GM18858 (cell line): ENCODE measurements at regions not wholly inside any gene's neighbourhood (a gene's known extent, or its start where the extent isn't known, plus 50 kb on each side); places are given as distances from the start of the nearest gene placed in this dataset.
"Not testable (repeated sequence)": the region's sequence is repeated elsewhere in the genome, so short reads cannot be mapped to it uniquely, and the experiment has no call there.

ENCODE experiments used
- ATAC-seq: cut with Tn5 transposase; IDR thresholded peaks from one replicate; pipeline ENCODE4 v1.9.1; 2021; ENCODE audit not compliant: unreplicated experiment

DNA sequence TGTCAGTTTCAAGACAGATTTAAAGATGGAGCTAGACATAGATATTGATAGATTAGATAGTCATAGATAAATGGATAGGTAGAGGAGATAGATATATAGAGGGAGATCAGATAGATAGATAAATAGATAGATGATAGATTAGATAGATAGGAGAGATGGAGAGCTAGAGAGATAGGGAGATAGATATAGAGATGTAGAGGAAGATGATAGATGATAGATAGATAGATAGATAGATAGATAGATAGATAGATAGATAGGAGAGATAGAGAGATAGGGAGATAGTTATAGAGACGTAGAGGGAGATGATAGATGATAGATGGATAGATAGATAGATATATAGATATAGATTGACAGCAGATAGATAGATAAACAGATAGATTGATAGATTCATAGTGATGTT lies 1038.8 kb upstream of the AUTS2 start:
- ATAC-seq = no peak

DNA sequence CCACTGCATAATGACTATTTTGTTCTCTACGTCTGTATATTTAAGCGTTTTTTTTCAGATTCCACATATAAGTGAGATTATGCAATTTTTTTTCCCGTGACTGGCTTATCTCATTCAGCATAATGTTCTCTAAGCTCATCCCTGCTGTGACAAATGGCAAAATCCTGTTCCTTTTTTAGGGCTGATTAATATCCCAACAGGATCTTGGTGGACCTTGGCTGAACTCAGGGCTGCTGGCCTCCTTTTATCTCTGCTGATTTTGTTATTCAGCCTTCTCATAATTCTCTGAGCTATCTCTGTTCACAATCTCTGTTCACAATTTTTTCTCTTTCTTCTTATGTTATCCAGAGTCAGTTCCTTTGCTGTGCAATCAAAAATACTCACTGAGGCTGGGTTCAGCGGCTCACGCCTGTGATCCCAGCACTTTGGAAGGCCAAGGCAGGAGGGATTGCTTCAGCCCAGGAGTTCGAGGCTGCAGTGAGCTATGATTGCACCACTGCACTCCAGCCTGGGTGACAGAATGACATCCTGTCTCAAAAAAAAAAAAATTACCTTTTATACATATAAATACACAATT lies 1035.9 kb upstream of the AUTS2 start:
- ATAC-seq = no peak

DNA sequence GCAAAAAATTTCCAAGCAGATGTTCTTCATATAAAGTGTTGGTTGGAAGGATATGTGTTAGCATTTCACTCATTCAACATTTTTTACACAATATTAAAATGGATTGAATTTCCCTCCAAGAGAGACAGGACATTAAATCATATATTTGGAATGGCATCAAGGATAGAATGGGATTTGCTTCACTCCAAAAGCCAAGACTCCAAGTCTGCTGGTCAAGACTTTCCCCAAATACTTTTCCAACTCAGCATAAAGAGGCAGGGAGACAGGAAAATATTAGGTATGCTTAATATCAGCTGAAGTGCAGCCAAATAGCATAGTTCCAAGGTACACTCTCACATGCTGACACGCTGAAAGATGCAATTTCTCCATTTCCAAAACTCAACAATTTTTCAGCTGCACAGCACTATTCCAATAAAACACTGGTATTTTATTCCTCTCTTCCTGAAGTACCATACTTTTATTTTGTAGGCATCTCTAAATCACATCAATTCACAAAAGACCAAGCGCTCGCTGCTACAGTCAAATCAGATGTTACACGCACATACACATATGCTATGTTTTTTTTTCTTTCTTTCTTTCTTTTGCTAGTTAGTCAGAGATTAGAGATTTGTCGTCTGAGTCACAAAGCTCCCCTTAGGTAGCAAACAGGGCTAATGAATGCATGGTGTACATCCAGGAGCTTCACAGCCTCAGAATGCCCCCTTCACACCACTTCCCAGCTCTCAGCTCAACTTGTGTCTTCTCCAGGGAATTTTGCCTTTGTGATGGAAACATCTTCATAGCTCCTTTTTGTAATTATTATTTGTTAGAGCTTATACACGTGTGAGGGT lies 1033.8 kb upstream of the AUTS2 start:
- no peak for ATAC-seq

DNA sequence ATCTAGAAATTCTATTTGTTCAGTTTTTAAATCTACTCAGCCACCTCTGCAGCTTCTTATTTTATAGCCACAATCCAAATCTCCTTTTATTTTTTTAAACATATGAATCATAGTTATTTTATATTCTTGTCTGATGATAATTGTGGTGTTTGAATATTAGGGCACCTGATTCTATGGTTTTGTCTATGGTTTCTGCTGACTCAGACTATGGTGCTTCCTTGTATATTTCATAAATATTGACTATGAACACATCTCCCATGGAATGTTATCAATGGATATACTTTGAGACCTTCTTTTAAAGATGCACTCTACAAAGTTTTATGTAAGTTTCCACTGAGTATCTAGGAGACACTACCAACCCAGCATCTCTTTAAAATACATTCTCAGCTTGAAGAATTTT lies 1027.0 kb upstream of the AUTS2 start:
- no peak for ATAC-seq

DNA sequence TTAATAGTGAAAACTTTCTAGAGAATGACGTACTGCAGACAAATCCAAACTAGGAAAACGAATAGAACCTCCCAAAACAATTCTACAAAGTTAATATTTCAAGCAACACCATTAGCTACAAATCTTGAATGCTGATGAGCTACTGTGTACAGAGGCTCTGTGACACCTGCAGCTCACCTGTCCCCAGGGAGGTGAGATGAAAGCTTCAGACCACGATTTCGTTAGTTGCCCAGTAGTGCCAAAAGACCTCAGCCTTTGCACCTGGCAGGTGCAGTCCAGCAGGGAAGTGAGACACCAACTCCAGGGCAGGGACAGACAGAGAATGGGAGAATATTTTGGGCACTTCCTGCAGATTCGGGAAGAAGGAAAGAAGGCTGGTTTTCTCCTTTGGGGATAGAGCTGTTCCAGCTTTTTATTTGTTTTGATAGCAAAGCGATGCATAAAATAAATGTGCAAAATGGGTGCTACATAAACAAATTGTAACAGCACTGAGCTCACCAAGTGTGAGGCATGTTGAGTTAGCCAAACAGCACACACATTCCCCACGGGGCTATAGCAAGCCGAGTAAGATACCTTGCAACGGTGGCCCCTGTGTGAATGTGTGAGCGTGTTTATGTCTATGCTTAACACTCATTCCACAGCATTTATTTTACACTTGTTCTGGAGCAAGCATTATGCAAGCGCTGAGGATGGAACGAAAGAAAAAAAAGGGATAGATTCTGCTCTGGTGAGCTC lies 1024.8 kb upstream of the AUTS2 start:
- no peak for ATAC-seq

DNA sequence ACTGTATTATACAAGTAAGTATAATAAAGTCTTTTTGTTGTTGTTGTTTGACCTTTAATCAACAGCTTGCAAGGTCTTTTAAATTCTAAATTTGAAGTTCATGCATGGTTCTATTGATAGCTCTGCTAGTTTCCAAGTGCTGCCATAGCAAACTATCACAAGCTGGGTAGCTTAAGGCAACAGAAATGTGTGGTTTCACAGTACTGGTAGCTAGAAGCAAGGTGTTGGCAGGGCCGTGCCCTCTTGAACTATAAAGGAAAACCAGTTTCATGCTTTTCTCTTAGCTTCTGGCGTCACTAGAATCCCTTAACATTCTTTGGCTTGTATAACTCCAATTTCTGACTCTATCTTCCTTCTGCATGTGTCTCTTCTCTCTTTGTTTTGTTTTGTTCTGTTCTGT lies 1021.9 kb upstream of the AUTS2 start:
- ATAC-seq = no peak

DNA sequence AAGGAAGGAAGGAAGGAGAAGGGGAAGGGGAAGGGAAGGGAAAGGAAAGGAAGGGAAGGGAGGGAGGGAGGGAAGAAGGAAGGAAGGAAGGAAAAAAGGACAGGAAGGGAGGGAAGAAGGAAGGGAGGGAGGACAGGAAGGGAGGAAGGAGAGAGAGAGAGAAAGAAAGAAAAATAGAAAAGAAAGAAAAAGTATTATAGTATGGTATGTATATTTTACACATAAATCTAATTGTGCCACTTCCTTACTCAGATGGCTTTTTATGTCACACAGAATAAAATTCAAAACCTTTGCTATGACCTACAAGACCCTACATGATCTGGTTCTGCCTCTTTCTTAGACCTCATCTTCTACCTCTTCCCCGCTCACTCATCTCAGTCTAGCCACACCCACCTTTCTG lies 1016.9 kb upstream of the AUTS2 start:
- no peak for ATAC-seq

DNA sequence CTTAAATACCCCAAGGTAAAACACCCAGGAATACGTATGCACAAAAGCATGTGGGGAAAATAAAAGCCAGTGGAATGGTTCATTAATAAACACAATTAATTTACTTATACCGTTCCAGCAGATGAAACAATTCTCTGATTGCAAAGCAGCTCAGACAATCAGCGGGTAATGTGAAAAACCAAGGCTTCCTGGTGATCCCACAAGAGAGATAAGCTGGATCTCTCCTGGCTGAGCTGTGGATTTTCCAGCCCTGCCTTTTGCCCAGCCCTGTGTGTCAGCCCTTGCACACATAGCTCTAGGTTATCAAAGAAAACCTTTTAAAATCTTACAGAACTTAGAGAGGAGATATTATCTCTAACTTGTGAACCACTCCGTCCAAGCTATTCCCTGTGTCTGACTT lies 1010.7 kb upstream of the AUTS2 start:
- ATAC-seq = no peak

DNA sequence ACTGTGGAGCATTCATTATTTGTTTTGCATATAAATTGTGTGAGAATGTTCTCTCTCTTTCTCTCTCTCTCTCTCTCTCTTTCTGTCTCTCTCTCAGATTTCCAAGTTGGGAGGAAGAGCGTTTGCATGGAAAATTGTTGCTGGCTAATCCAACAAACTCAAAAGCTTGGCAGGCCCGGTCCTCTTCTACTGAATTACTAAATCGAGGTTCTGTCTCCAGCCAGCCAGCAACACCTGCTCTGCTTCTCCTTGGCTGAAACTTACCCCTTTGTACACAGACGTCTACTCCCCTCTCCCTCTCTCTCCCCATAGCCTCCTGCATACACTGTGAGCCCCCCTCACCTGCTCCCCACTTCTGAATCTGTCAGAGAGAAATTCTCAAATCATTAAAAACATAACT lies 996.4 kb upstream of the AUTS2 start:
- ATAC-seq = no peak

DNA sequence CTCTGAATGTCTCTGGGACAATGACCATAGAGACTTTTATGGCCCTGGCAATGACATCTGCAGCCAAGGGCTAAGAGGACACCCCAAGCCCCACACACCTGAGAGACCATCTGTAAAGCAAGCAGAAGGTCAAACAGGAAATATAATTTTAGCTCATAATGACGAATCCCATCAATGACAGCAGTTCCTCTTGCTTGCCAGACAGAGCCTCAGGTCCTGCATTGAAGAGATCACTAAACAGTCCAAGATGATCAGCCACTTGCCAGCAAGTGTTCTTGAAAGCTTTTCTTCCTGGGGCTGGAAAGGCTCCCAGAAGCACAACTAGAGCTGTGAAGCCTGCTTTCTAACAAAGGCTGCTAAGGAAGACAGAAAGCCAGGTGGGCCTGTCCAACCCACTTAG lies 993.7 kb upstream of the AUTS2 start:
- ATAC-seq = no peak

DNA sequence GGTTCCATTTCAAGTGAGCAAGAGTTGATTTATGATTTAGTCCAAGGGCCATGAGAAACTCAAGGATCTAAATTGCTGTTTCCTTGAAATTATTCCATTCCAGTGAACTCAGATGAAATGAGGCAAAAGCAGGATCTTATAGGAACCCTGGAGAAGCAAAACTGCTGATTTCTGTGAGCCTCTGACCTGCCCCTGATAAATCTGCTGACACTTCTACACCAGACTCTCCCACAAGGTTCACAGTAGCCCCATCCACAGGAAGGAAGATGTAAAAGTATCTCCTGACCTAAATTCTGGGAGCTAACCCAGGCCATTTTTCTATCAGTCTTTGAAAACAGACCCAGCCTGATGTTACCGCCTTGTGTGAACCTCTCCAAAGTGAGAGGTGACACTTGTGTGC lies 987.6 kb upstream of the AUTS2 start:
- no peak for ATAC-seq

DNA sequence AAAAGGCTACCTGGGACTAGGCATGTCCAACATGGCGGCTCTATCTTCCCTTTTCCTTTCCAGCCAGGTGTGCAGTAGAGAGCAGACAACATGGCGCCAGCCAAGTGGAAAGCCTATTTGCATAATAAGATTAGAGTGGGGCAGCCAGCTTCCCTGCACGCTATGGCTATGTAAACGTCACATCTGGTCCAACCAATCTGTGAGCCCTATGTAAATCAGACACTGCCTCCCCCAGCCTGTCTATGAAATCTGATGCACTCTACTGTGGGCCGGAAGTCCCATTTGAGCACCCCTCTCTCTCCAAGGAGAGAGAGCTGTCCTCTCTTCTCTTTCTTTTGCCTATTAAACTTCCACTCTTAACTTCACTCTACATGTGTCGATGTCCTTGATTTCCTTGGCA lies 984.9 kb upstream of the AUTS2 start:
- no peak for ATAC-seq

DNA sequence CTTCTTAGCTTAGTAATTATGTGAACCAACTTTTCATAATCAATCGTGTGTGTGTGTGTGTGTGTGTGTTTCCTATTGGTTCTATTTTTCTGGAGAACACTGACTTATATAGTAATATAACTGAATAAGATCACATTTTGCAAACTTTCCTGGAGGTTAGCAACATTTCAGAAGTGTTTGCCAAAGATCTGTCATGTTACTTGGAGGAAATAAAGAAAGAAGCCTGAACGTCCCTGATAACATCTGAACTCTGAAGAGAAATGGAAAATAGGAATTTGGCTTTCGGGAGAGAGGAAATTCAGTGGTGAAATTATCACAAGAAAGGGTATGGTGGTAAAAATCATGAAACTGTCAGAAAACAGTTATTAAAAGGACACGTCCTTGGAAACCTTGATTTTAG lies 984.4 kb upstream of the AUTS2 start:
- no peak for ATAC-seq

DNA sequence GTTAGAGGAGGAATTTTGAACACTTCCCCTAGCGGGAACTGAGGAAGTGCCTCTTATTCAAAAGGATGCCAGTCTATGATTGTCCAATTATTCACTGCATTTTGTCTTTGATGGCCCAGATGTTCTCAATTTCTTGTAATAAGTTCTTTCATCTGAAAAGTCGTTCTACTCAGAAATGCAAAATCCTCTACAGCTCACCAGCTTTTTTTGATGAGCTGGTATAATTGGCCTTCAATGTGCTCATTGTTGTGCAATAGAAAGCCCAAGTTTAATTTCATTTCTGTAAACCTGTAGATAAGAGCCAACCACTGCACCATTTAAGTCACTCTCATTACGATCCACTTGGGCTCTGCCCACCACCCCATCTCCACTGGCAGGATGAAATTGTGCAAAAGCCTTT lies 978.7 kb upstream of the AUTS2 start:
- ATAC-seq = no peak

DNA sequence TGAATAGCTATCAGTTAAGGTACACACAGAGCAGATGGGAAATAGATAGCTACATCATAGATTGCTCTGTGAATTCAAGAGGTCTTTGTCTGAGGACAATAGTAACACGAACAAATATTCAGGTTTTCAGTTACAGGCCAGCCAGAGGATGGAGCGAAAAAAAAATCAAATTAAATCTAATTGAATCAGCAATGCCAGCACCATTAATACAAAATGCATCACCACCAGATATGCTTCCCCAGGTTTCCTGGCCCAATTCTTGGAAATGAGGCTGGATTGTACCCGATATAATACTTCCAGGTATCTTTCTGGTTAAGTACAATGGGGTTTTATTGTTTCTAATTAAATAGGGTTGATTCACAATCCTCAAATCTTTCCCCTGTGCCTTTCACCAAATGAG lies 975.8 kb upstream of the AUTS2 start:
- ATAC-seq = no peak

DNA sequence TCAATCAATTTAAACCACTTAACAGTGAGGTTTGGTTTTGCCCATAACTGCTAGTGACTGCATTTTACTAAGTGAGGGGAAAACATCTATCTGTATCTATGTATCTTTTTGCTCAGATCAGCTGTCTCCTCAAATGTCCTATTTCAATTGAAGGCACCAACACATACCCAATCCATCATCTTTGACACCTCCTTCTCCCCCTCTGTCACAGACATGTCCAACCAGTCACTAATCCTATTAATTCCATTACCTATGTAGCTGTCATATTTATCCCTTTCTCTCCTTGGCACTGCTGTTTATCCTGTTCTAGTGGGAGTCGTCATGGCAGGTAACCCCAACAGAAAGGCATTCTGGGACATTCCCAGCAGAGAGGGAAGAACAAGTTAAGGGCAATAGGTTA lies 975.2 kb upstream of the AUTS2 start:
- no peak for ATAC-seq

DNA sequence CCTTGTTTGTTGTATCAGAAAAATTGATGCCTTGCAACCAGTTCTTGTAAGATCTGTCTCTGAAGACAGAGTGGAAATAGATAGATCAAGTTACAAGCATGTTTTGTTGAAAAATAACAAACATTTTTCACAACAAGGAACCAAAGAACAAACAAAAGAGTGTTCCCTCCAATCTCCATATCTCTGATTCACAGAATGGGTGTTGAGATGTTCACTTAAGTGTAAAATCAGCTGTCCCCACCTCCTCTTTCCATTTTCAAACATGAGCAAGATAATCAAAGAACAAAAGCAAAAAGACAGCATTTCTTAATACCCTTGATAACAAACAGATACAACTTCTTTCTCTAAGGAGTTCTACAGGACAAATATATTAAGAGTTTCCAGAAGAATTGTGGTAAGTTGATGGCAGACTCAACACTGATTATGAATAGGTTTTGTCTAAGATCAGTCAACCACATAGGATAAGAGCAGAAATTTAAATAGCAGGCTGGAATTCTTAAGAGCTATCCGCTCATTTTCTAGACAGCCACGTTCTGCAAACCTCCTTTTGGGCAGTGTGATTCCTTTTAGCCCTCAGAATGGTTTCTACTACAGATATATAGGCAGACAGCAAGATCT lies 970.9 kb upstream of the AUTS2 start:
- ATAC-seq = no peak

DNA sequence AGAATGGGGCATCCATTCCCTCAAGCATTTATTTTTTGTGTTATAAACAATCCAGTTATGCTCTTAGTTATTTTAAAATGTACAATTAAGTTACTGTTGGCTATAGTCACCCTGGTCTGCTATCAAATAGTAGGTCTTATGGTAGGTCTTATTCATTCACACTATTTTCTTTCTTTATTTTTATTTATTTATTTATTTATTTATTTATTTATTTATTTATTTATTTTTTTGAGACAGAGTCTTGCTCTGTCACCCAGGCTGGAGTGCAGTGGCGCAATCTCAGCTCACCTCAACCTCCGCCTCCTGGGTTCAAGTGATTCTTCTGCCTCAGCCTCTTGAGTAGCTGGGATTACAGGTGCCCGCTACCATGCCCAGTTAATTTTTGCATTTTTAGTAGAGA lies 967.4 kb upstream of the AUTS2 start:
- ATAC-seq = not testable (repeated sequence)

DNA sequence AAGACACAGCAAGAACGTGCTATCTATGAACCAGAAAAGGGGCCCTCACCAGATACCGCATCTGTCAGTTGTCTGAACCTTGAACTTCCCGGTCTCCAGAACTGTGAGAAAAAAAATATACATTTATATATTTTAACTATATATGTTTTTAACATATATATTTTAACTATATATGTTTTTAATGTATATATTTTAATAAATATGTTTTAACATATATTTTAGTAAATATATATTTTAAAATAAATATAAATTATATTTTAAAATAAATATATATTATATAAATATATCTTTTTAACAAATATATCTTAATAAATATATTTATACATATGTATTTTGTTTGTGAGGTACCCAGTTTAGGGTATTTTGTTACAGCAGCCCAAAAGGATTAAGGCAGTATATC lies 958.2 kb upstream of the AUTS2 start:
- no peak for ATAC-seq

DNA sequence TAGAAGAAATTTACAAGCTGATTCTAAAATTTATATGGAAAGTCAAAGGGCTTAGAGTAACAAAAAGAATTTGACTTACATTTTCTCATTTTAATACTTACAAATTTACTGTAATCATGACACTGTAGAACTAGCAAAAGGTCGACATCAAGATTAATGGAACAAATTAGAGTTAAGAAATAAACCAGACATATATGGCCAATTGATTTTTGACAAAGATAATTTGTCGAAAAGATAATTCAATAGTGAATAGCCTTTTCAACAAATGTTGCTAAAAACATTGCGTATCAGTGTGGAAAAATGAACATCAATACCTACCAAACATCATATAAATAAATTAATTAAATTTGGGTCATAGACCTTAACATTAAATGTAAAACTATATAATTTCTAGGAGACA lies 955.5 kb upstream of the AUTS2 start:
- no peak for ATAC-seq

DNA sequence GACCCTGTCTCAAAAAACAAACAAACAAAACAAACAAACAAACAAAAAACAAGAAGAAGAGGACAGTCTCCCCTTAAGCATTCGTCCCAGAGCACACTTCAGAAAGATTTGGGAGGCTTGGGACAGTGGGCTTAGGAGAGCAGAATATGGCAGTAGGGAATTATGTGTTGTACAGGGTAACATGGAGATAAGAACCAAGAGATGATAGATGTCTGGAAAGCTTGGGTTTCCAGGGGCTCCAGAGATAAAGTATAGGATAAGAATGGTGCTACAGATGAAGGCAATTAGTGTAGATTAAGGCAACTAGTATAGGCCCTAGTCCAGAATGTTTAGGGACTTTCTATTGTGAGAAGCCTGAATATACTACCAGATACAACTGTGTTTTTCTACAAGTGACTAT lies 934.9 kb upstream of the AUTS2 start:
- ATAC-seq = no peak

DNA sequence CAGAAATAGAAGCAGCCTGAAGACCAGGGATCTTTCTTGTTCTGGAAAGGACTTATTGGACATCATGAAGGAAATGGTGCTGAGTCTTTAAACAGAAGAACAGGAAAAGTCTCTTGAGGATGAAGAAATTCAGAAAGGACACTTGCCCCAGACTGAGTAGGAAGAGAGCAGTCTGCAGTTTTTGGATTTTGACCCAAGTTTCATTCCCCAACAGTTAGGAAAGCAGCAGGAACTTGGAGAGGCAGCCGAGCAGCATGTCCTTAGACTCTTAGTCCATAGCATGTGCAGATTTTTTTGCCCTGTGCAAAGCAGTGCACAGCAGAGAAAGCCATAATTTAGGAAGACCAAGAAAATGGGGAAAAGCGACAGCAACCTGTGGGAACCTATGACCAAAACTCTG lies 927.2 kb upstream of the AUTS2 start:
- no peak for ATAC-seq
